UCSD-AML1 (cell line): ENCODE measurements at regions not wholly inside any gene's neighbourhood (a gene's known extent, or its start where the extent isn't known, plus 50 kb on each side); places are given as distances from the start of the nearest gene placed in this dataset.

ENCODE experiments used
- DNase-seq: peaks from one replicate; lab custom pipeline; 2025; ENCODE audit not compliant: unreplicated experiment; lab: John Stamatoyannopoulos, UW

- DNase-seq, result no peak
Measured at GRCh38 chr2:78564666-78565065, 460.8 kb upstream of the REG3G start.

GRCh38 chr2:78568782-78569373 lies 456.6 kb upstream of the REG3G start:
- DNase-seq, result no peak

GRCh38 chr2:78576409-78576808 lies 449.1 kb upstream of the REG3G start:
- no peak for DNase-seq

DNA sequence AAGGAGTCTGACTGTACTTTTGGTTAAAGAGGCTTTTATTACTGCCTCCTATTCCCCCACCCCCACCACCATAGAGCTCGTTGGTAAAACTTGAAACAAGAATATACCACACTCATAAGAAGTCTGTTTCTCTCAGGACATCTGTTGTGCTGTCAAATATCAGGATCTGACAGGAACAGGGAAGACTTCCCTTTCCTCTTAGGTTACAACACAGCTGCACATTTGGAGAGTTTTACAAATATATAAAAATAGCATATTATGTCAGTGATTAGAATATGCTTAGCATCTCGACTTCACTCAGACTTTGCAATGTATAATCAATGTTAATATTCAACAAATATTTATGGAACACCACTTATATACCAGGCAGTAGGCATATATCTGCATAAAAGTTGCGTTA lies 439.6 kb upstream of the REG3G start:
- DNase-seq, result no peak

- no peak for DNase-seq
Measured at GRCh38 chr2:78586316-78586715, 439.2 kb upstream of the REG3G start.

DNA sequence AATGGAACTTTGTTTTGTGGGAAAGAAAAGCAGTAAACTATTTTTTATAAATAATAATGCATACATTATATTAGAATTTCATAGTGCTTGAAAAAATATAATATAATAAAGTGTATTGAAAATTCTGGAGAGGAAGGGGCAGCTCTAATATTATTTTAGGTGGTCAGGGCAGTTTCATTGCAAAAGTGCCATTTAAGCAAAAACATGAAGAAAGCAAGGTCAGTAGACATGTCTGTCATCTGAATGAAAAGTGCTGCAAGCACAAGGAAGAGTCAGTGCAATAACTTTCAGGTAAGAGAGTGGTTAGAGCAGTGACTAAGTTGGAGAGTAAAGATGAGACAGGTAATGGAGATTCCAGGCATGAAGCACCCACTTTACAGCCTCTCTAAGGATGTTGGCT lies 435.6 kb upstream of the REG3G start:
- no peak for DNase-seq

- DNase-seq, result no peak
Measured at GRCh38 chr2:78592491-78592890, 433.0 kb upstream of the REG3G start.

DNA sequence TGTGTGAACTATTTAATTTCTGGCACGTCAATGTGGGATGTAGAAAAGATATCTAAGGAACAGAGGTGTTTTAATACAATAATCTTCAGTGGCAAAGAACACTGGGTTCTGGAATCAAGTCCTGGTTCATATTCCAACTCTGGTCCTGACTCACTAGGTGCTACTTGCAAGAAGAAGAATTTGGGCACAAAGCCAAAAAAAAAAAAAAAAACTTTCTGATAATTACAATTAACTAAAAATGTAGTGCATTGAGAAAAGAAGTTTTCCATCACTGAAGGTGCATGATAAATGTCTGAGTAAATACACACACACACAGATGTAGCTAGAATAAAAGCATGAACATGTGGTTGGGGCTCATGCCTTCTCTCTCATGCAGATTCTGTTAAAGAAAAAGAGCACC lies 424.4 kb upstream of the REG3G start:
- DNase-seq, result no peak

DNA sequence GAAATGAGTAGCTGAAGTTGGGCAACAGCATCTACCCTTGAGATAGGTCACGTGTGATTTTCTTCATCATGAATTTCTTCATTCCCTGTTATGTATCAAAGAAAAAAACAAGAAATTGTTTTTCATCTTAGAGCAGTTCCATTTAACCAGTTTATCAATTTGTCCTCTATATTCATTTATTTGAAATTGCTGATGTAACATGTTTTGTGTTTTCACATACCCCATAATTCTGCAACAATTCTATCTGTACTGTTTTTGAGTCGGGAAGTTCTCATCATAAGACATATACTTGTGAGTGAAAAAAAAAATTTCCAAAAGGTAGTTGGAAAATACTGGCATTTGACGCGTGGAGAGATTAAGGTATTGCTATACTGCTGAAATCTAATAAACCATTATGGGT lies 422.6 kb upstream of the REG3G start:
- DNase-seq, result no peak

GRCh38 chr2:78606895-78607294 lies 418.6 kb upstream of the REG3G start:
- DNase-seq, result no peak

- DNase-seq, result no peak
Measured at GRCh38 chr2:78614726-78615125, 410.8 kb upstream of the REG3G start.

- DNase-seq, result no peak
Measured at GRCh38 chr2:78615956-78616355, 409.5 kb upstream of the REG3G start.

GRCh38 chr2:78634425-78634824 lies 391.1 kb upstream of the REG3G start:
- no peak for DNase-seq

DNA sequence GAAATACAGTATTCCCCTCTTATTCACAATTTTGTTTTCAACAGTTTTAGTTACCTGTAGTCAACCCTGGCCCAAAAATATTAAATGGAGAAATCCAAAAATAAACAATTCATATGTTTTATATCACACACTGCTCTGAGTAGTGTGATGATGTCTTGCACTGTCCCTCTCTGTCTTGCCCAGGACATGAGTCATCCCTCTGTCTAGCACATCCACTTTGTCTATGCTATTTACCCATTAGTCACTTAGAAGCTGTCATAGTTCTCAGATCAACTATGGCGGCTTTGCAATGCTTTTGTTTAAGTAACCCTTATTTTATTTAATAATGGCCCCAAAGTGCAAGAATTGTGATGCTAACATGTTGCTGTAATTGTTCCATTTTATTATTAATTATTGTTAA lies 380.6 kb upstream of the REG3G start:
- no peak for DNase-seq

- no peak for DNase-seq
Measured at GRCh38 chr2:78646533-78647364, 378.8 kb upstream of the REG3G start.

- no peak for DNase-seq
Measured at GRCh38 chr2:78648558-78648957, 376.9 kb upstream of the REG3G start.

GRCh38 chr2:78654941-78655340 lies 370.6 kb upstream of the REG3G start:
- DNase-seq, result no peak

- no peak for DNase-seq
Measured at GRCh38 chr2:78676921-78677696, 348.4 kb upstream of the REG3G start.

GRCh38 chr2:78677774-78678173 lies 347.7 kb upstream of the REG3G start:
- DNase-seq, result no peak

DNA sequence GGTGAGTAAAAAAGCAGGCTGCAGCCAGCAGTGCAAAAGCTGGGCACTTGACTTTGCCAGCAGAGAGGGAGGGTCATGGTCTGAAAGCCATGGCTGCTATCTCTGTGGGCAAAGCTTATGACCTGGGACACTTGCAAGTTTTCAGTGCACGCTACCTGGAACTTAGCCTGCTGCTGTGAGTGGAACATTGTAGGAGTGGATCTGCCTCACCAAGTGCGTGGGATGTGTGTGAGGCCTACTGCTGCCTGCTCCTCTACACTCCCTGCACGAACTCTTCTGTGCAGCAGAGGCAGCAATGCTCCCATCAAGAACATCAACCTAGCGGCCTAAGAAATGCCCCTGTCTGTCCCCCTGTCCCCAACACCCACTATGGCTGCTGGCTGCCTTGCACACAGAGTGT lies 344.1 kb upstream of the REG3G start:
- DNase-seq, result no peak

DNA sequence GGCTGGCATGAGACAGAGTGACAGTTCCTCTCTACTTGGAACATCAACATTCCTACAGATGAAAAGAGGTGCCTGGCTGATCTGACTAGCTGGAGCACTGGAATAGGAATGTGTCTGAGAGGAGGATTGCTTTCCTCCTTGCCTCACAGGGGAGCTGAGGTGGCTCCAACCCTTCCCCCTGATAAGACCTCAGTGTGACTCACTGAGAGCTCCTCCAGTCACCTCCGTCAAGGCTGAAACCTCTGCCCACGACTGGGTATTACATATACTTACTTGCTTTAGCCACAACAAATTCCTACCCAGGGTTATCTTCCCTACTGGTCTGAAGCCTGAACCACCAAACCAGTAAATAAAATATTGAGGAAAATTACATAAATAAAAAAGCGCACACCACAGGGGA lies 342.7 kb upstream of the REG3G start:
- no peak for DNase-seq

DNA sequence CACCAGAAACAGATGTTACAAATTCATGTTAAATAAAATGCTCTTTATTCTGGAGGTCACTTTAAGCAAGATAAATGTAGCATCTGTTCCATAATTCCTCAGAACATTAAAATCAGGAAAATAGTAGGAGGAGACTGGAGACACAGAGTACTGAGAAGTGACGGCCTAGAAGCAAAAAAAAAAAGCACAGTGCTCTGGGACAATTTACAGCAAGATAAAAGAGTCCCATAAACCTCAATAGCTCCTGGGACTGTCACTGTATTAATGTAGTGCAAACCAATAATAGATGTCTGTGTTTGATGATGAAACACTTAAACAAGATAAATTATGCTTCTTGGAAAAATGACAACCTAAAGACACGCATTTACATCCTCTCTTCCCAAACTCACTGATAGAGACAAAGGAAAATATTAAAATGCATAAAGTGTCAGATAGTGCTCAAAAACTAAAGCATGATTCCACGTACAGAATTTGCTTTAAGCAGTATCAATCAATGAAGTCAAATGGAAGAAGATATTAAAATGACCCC lies 338.8 kb upstream of the REG3G start:
- DNase-seq, result no peak
